Muscle layer of colon (tissue), 2 donors: ENCODE measurements at regions not wholly inside any gene's neighbourhood (a gene's known extent, or its start where the extent isn't known, plus 50 kb on each side); places are given as distances from the start of the nearest gene placed in this dataset.

Experiments
- H3K27ac ChIP-seq: one replicate; pipeline ENCODE4 v1.7.0; 2013; ENCODE audit warnings: low read depth, mild to moderate bottlenecking, low read length, moderate library complexity
- H3K27me3 ChIP-seq, 2 donors: one replicate each; pipeline ENCODE4 v1.7.0; 2013; ENCODE audit warnings: low read length in 2 of 2, mild to moderate bottlenecking in 2 of 2; ENCODE audit not compliant: insufficient read depth in 2 of 2, control insufficient read depth in 1 of 2
- H3K36me3 ChIP-seq: one replicate; pipeline ENCODE4 v1.7.0; 2013; ENCODE audit warnings: mild to moderate bottlenecking, low read length; ENCODE audit not compliant: insufficient read depth
- H3K4me1 ChIP-seq: one replicate; pipeline ENCODE4 v1.7.0; 2013; ENCODE audit warnings: mild to moderate bottlenecking, low read length; ENCODE audit not compliant: insufficient read depth
- H3K4me3 ChIP-seq, 2 donors: one replicate each; pipeline ENCODE4 v1.7.0; 2013; ENCODE audit warnings: low read length in 2 of 2, low read depth in 1 of 2, mild to moderate bottlenecking in 1 of 2, moderate library complexity in 1 of 2
- H3K9ac ChIP-seq: one replicate; pipeline ENCODE4 v1.7.0; 2013; ENCODE audit warnings: low read length
- H3K9me3 ChIP-seq: one replicate; pipeline ENCODE4 v1.7.0; 2013; ENCODE audit warnings: mild to moderate bottlenecking, low read length
- donor health status: abdominal sarcoma.
- donor health status: Adenocarcinoma of cecum.

DNA sequence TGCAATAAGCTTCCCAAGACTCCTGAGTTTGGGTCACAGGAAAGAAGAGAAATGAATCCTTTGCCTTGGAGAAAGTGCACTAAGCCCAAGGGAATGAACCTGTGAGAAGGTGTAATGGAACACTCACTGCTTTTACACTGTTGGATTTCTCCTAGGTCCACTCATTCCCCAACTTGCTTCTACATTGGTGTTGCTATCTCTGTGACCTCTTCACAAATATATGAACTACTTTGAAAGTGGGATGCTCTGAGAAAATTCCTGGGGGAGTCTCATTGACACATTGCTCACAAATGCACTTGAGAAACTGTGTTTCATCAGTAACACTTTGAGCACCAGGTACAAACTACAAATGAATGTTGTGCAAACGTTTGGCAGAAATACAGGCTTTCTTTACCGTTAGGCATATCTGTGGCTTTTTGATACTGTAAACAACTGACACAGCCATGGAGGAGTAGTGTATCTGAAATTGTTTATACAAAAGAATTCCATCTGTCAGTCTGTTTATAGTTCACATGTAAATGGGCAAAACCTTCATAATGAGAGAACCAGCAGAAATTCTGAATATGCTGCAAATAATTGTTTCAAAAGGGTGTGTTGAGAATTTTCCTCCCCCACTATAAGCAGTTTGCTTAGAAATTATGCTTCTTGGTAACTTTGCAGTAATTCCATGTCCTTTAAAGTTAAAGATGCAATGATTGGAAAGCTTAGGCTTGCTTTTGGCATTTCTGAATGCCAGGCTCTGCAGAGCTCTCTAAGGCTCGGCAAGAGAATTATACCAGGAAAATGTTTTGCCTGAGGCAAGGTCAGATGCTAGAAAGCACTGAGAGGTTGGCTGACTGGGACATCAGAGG lies 348.5 kb upstream of the DDHD1 start:
- H3K9me3 ChIP-seq = no peaks in the 10 kb centered on the region
- H3K4me1 ChIP-seq = peaks cover 15% of the 10 kb centered on the region
- H3K4me3 ChIP-seq = no peak overlapping the region
- H3K27ac ChIP-seq = peak overlapping the region; percentile 17
- H3K36me3 ChIP-seq = no peaks in the 10 kb centered on the region
- no peaks in the 10 kb centered on the region for H3K27me3 ChIP-seq
- no peak overlapping the region for H3K9ac ChIP-seq

- Histone ChIP-seq H3K9me3 (no peaks in the 10 kb centered on the region), H3K4me3 (no peak overlapping the region), H3K9ac (no peak overlapping the region), H3K27ac (no peak overlapping the region), H3K36me3 (no peaks in the 10 kb centered on the region), H3K27me3 (no peaks in the 10 kb centered on the region), H3K4me1 (peaks cover 15% of the 10 kb centered on the region)
Observed at GRCh38 chr14:53500191-53500590, 347.1 kb upstream of the DDHD1 start.

- H3K9me3 ChIP-seq = no peaks in the 10 kb centered on the region
Observed at GRCh38 chr14:53496668-53497067, 343.5 kb upstream of the DDHD1 start.

GRCh38 chr14:53495846-53496343 lies 342.8 kb upstream of the DDHD1 start:
- Histone ChIP-seq H3K27me3 (no peaks in the 10 kb centered on the region), H3K4me1 (peaks cover 16% of the 10 kb centered on the region), H3K27ac (no peak overlapping the region), H3K36me3 (no peaks in the 10 kb centered on the region), H3K9me3 (no peaks in the 10 kb centered on the region), H3K9ac (no peak overlapping the region), H3K4me3 (no peak overlapping the region)

More at GRCh38 chr14:53496668-53497067, 343.5 kb upstream of the DDHD1 start:
- Histone ChIP-seq H3K4me3 (no peak overlapping the region), H3K4me1 (peaks cover 24% of the 10 kb centered on the region), H3K9ac (no peak overlapping the region), H3K27me3 (no peaks in the 10 kb centered on the region), H3K27ac (no peak overlapping the region), H3K36me3 (no peaks in the 10 kb centered on the region)

GRCh38 chr14:53494587-53494986 lies 341.5 kb upstream of the DDHD1 start:
- peaks cover 16% of the 10 kb centered on the region for H3K4me1 ChIP-seq
- no peak overlapping the region for H3K9ac ChIP-seq
- no peak overlapping the region for H3K27ac ChIP-seq
- H3K27me3 ChIP-seq = no peaks in the 10 kb centered on the region
- no peaks in the 10 kb centered on the region for H3K36me3 ChIP-seq
- H3K4me3 ChIP-seq = no peak overlapping the region
- H3K9me3 ChIP-seq = no peaks in the 10 kb centered on the region

DNA sequence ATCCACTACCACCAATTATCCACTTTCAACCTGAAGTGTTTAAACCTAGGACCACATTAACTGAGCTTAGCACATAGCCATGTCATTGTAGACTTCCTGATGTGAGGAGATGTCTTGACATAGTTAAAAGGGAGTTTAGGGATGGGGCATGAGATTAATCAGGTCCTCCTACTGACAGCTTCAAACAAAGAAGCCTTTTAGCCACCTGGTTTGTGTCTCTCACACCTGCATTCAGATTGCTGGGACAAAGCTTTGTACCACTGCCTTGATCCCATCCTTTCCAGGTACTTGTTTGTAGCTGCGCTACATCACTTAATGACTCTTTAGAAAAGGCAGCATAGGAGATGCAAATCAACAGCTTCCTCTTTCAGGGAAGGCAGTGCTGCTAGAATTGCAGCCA lies 340.7 kb upstream of the DDHD1 start:
- H3K36me3 ChIP-seq = no peaks in the 10 kb centered on the region
- no peaks in the 10 kb centered on the region for H3K9me3 ChIP-seq
- H3K4me3 ChIP-seq = no peak overlapping the region
- H3K4me1 ChIP-seq = peaks cover 16% of the 10 kb centered on the region
- no peaks in the 10 kb centered on the region for H3K27me3 ChIP-seq
- H3K27ac ChIP-seq = no peak overlapping the region
- no peak overlapping the region for H3K9ac ChIP-seq

DNA sequence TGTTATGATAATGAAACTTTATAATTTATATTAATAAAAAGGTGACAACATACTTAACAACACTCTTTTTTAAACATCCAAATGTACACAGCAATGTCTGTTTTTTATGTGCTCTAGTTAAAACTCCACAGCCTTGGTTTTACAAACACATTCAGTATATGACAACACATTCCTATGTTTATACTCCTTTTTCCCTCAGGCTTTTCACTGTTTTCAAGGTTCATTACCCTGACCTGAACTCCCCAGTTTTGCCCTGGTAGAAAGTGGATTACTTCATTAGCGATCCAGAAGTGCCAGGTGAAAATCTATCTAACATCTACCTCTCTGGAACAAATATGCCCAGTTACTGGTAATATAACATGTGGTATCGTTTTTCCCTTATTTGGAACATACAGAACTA lies 340.2 kb upstream of the DDHD1 start:
- Histone ChIP-seq H3K9ac (no peak overlapping the region), H3K9me3 (no peaks in the 10 kb centered on the region), H3K27ac (no peak overlapping the region), H3K4me3 (no peak overlapping the region), H3K4me1 (peaks cover 16% of the 10 kb centered on the region), H3K36me3 (no peaks in the 10 kb centered on the region), H3K27me3 (no peaks in the 10 kb centered on the region)

GRCh38 chr14:53491884-53492277 lies 338.8 kb upstream of the DDHD1 start:
- no peak overlapping the region for H3K9ac ChIP-seq
- H3K27ac ChIP-seq = peak overlapping the region; percentile 17
- H3K36me3 ChIP-seq = no peaks in the 10 kb centered on the region
- H3K27me3 ChIP-seq = no peaks in the 10 kb centered on the region
- peaks cover 16% of the 10 kb centered on the region for H3K4me1 ChIP-seq
- no peaks in the 10 kb centered on the region for H3K9me3 ChIP-seq
- no peak overlapping the region for H3K4me3 ChIP-seq

- H3K9me3 ChIP-seq = no peaks in the 10 kb centered on the region
Observed at GRCh38 chr14:53491256-53491883, 338.2 kb upstream of the DDHD1 start.

DNA sequence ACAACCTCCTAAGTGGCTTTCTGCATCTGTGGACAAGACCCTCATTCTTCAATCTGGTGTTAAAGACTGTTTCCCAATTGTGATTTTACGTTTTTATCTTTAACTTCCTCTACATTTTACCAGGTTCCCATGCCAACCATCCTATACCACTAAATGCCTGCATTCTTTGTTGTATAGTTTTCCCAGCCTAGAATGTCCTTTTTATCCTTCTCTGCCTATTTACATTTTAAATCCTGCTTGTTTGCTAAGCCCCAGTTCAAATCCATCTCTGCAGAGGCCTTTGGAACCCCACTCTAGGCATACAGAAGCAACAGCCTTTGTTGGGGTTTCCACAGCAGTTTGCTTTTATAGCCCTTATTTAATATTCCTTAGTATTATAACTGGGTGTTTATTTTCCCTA lies 325.1 kb upstream of the DDHD1 start:
- no peak overlapping the region for H3K9ac ChIP-seq
- H3K4me1 ChIP-seq = no peaks in the 10 kb centered on the region
- no peaks in the 10 kb centered on the region for H3K9me3 ChIP-seq
- H3K27me3 ChIP-seq = no peaks in the 10 kb centered on the region
- no peak overlapping the region for H3K4me3 ChIP-seq
- H3K27ac ChIP-seq = no peak overlapping the region
- H3K36me3 ChIP-seq = no peaks in the 10 kb centered on the region

More at GRCh38 chr14:53491256-53491883, 338.2 kb upstream of the DDHD1 start:
- H3K4me1 ChIP-seq = peaks cover 16% of the 10 kb centered on the region
- peak overlapping the region; percentile 17 for H3K27ac ChIP-seq
- no peak overlapping the region for H3K9ac ChIP-seq
- no peaks in the 10 kb centered on the region for H3K27me3 ChIP-seq
- no peaks in the 10 kb centered on the region for H3K36me3 ChIP-seq
- H3K4me3 ChIP-seq = no peak overlapping the region

DNA sequence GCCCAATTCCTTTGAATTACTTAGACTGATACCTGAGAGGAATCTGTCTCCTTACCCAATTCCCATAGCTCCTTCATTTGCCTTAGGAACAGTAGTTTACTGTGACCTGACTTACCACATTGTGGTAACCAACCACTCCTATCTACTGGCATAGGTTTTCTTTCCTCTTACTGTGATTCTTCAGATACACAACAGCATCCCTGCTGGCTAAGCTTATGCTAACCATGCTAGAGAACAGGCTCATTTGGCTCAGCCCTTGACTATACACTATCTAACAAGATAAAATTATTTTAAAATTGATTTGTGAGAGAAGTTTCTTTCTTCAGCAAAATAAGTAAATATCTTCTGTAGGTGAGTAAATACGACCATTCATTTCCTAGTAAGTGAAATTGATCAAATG lies 320.4 kb upstream of the DDHD1 start:
- Histone ChIP-seq H3K4me3 (no peak overlapping the region), H3K9ac (no peak overlapping the region), H3K36me3 (no peaks in the 10 kb centered on the region), H3K27ac (no peak overlapping the region), H3K27me3 (no peaks in the 10 kb centered on the region), H3K9me3 (no peaks in the 10 kb centered on the region), H3K4me1 (peaks cover 13% of the 10 kb centered on the region)
